ENCODE measurements at regions not wholly inside any gene's neighbourhood (a gene's known extent, or its start where the extent isn't known, plus 50 kb on each side); places are given as distances from the start of the nearest gene placed in this dataset.

DNA sequence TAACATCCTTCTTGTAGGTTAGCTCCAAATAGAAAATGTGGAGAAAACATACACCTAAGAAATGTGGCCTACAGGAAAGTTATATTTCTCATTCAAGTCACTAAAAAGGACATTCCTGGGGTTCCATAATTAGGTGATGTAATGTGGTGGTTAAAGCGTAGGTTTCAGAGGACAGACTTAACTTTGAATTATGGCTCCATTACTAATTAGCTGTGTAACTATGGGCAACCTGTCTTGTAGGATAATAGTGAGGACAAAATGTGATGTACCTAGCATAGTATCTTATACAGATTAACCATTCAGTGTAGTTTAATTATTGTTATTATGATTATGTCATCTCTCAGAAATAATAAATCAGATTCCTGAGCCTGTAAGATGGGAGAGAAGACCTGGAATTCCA is 602.5 kb downstream of the TSN start:
- H3K36me3 Mint-ChIP-seq (ENCODE audit: unreplicated experiment) = no peaks in the 10 kb centered on the region
- no peak for DNase-seq (ENCODE audit: extremely low spot score, unreplicated experiment)
- H3K27ac Mint-ChIP-seq (ENCODE audit: unreplicated experiment) = no peak overlapping the region
- TF ChIP-seq, protein P1, sequence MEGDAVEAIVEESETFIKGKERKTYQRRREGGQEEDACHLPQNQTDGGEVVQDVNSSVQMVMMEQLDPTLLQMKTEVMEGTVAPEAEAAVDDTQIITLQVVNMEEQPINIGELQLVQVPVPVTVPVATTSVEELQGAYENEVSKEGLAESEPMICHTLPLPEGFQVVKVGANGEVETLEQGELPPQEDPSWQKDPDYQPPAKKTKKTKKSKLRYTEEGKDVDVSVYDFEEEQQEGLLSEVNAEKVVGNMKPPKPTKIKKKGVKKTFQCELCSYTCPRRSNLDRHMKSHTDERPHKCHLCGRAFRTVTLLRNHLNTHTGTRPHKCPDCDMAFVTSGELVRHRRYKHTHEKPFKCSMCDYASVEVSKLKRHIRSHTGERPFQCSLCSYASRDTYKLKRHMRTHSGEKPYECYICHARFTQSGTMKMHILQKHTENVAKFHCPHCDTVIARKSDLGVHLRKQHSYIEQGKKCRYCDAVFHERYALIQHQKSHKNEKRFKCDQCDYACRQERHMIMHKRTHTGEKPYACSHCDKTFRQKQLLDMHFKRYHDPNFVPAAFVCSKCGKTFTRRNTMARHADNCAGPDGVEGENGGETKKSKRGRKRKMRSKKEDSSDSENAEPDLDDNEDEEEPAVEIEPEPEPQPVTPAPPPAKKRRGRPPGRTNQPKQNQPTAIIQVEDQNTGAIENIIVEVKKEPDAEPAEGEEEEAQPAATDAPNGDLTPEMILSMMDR (IDR thresholded peaks at IDR 0.05) = no peak
- peaks cover 16% of the 10 kb centered on the region for H3K9me3 Mint-ChIP-seq (ENCODE audit: unreplicated experiment)
- H3K27me3 Mint-ChIP-seq (ENCODE audit: unreplicated experiment) = no peaks in the 10 kb centered on the region
- H3K4me1 Mint-ChIP-seq (ENCODE audit: unreplicated experiment) = no peaks in the 10 kb centered on the region
- no peak overlapping the region for H3K4me3 Mint-ChIP-seq (ENCODE audit: unreplicated experiment)

DNA sequence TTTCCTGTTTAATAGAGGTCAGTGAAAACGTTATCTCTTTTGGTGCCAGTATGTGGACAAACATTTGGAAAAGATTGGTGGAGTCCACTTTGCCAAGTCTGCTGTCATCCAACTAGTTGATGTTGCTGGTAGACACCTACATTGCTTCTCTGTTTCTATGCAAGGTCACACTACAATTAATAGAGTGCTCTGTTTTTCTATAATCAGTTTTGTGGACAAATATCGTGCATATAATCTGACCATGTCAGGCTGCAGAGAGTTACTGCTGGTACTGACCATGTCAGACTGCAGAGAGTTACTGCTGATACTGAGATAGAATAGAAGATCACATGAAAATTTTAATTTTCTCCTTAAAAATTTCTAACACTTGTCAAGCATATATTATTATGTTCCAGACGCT is 603.3 kb downstream of the TSN start:
- TF ChIP-seq, protein P1 (IDR thresholded peaks at IDR 0.05) = no peak
- DNase-seq (ENCODE audit: extremely low spot score, unreplicated experiment) = no peak
- H3K27ac Mint-ChIP-seq (ENCODE audit: unreplicated experiment) = no peak overlapping the region
- no peaks in the 10 kb centered on the region for H3K36me3 Mint-ChIP-seq (ENCODE audit: unreplicated experiment)
- peaks cover 10% of the 10 kb centered on the region for H3K9me3 Mint-ChIP-seq (ENCODE audit: unreplicated experiment)
- no peaks in the 10 kb centered on the region for H3K27me3 Mint-ChIP-seq (ENCODE audit: unreplicated experiment)
- no peaks in the 10 kb centered on the region for H3K4me1 Mint-ChIP-seq (ENCODE audit: unreplicated experiment)
- H3K4me3 Mint-ChIP-seq (ENCODE audit: unreplicated experiment) = no peak overlapping the region

DNA sequence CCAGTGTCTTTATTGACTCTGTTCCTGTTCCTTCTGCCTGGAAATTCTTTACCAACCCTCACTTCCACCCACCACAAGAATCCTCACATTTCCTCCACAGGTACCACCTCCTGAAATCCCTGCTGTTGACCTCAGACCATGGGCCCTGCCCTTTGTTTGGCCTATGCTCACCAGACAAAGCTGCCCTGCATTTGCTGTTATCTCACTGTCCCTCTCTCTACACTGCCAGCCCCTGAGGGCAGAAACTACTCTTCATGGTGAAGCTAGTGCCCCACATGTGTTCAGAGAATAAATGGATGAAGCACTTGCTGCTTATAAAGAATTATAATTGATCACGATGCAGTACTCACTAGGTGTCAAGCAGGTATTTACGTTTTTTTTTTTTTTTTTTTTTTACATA is 608.4 kb downstream of the TSN start:
- peaks cover 4% of the 10 kb centered on the region for H3K9me3 Mint-ChIP-seq (ENCODE audit: unreplicated experiment)
- no peaks in the 10 kb centered on the region for H3K36me3 Mint-ChIP-seq (ENCODE audit: unreplicated experiment)
- no peak overlapping the region for H3K4me3 Mint-ChIP-seq (ENCODE audit: unreplicated experiment)
- H3K27me3 Mint-ChIP-seq (ENCODE audit: unreplicated experiment) = no peaks in the 10 kb centered on the region
- TF ChIP-seq, protein P1 (IDR thresholded peaks at IDR 0.05) = no peak
- no peak overlapping the region for H3K27ac Mint-ChIP-seq (ENCODE audit: unreplicated experiment)
- no peaks in the 10 kb centered on the region for H3K4me1 Mint-ChIP-seq (ENCODE audit: unreplicated experiment)
- DNase-seq (ENCODE audit: extremely low spot score, unreplicated experiment) = no peak

DNA sequence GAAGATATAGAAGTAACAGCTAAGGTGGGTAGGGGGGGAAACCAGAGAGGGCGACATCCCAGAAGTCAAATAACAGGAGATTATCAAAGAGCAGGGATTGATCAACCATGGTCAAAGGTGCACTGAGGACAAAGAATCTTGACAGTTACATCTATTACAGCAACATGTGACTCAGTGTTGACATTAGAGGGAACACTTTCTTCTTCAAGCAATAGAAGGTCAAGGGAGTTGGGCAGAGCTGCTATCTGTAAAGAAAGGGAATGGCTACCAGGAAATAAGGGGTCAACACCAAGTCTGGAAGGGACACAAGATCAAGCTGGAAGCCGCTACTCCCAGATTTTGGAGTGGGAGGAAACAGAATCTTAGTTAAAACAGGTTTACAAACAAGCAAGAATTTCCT is 611.0 kb downstream of the TSN start:
- H3K27ac Mint-ChIP-seq (ENCODE audit: unreplicated experiment) = no peak overlapping the region
- H3K36me3 Mint-ChIP-seq (ENCODE audit: unreplicated experiment) = no peaks in the 10 kb centered on the region
- peaks cover 4% of the 10 kb centered on the region for H3K9me3 Mint-ChIP-seq (ENCODE audit: unreplicated experiment)
- TF ChIP-seq, protein P1 (IDR thresholded peaks at IDR 0.05) = no peak
- no peak overlapping the region for H3K4me3 Mint-ChIP-seq (ENCODE audit: unreplicated experiment)
- DNase-seq (ENCODE audit: extremely low spot score, unreplicated experiment) = no peak
- no peaks in the 10 kb centered on the region for H3K27me3 Mint-ChIP-seq (ENCODE audit: unreplicated experiment)
- H3K4me1 Mint-ChIP-seq (ENCODE audit: unreplicated experiment) = no peaks in the 10 kb centered on the region

DNA sequence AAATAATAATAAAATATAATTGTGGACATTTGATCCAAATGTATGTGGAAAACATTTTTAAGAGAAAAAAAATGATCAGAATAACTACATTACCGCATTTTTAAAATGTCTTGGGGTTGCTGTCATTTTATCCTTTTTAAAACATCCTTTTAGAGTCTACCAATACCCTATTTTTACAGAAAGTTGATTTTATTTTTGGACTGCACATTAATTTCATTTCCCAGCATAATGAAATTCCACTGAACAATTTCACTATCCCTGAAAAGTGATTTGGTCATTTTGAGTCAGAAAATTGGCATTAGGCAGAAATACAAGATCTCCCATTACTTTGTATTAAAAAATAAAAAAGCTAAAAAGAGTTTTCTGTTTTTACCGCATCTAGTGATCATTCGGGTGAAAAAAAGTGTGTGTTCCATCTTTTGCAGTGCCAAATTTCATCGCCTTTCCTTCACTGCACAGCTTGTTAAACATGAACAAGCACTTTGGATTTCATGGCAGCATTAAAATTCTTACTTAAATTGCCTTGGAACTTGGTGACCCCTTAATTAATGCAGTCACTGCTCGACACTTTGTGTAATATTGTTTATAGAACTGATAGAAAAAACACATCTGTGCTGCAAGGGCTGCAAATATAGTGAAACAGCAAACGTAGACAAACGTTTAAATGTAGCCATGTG is 611.7 kb downstream of the TSN start:
- H3K9me3 Mint-ChIP-seq (ENCODE audit: unreplicated experiment) = peaks cover 4% of the 10 kb centered on the region
- TF ChIP-seq, protein P1 (IDR thresholded peaks at IDR 0.05) = no peak
- no peaks in the 10 kb centered on the region for H3K4me1 Mint-ChIP-seq (ENCODE audit: unreplicated experiment)
- no peaks in the 10 kb centered on the region for H3K27me3 Mint-ChIP-seq (ENCODE audit: unreplicated experiment)
- H3K27ac Mint-ChIP-seq (ENCODE audit: unreplicated experiment) = no peak overlapping the region
- H3K4me3 Mint-ChIP-seq (ENCODE audit: unreplicated experiment) = no peak overlapping the region
- no peak for DNase-seq (ENCODE audit: extremely low spot score, unreplicated experiment)
- no peaks in the 10 kb centered on the region for H3K36me3 Mint-ChIP-seq (ENCODE audit: unreplicated experiment)

Data from osteocyte (in vitro differentiated cells).